GM21423 (cell line): ENCODE measurements at regions not wholly inside any gene's neighbourhood (a gene's known extent, or its start where the extent isn't known, plus 50 kb on each side); places are given as distances from the start of the nearest gene placed in this dataset.
A peak's percentile ranks its signal among the peaks of the same experiment; 100 is the strongest.

Source experiments
- ATAC-seq: cut with Tn5 transposase; IDR thresholded peaks from one replicate; pipeline ENCODE4 v1.9.1; 2021; ENCODE audit warnings: mild to moderate bottlenecking, moderate library complexity; ENCODE audit not compliant: unreplicated experiment

DNA sequence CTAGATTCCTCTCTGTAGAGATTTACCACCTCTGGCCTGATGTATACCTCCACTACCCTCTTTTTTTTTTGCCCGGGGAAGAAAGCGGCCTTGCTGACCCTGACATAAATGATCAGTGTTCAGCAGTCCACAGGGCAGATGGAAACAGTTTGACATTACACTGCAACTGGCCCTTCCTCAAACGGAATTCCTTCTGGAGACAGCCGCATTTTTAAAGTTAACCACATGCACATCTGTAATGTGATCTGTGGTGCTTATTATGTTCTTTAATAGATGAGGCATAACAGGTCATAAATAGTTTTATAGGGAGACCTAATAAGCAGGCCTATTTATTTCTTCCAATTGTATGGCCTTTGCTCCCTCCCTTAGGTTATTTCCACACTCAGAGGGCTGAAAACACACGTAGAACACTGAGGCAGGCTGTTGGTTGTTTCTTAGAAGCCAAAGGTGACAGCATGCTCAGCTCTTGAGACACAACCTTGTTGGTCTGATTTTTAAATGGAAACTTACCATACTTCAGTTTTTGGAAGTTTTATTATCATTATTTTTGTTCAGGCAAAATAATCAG is 84.0 kb upstream of the APC start:
- ATAC-seq = no peak

DNA sequence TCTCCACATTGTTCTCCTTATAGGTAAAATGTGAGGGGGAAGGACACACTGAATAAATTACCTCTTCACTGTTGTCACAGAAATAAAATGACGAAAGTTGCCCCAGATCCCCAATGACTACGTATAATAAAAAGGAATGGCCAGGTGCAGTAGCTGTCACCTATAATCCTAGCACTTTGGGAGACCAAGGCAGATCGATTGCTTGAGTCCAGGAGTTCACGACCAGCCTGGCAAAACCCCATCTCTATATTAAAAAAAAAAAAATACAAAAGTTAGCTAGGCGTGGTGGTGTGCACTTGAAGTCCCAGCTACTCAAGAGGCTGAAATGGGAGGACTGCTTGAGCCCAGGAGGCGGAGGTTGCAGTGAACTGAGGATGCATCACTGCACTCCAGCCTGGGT is 82.2 kb upstream of the APC start:
- no peak for ATAC-seq

DNA sequence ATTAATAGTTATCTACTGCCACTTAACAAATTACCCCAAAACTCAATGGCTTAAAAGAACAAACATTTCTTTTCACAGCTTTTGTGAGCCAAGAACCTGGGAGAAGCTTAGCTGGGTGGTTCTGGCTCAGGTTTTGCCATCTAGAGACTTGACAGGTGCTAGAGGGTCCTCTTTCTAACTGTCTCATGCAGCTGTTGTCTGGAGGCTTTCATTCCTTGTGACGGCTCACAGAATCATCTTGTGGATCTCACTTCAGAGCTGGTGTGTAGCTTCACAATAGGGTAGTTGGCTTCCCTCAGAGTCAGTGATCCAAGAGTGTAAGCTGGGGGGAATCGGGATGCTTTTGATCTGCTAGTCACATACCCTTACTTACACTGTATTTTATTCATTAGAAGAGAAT is 81.2 kb upstream of the APC start:
- ATAC-seq = no peak

GRCh38 chr5:112657804-112658203 is 79.9 kb upstream of the APC start:
- no peak for ATAC-seq

DNA sequence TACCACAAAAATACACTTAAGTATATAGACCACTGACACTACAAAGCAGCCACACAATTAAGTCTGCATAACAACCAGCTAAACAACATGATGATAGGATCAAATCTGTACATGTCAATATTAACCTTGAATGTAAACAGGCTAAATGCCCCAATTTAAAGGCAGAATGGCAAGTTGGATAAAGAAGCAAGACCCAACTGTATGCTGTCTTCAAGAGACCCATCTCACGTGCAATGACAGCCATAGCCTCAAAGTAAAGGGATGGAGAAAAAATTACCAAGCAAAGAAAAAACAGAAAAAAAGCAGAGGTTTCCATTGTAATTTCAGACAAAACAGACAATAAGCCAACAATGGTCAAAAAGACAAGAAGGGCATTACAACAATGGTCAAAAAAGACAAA is 77.3 kb upstream of the APC start:
- ATAC-seq = no peak

- ATAC-seq = no peak
These were observed 74.5 kb upstream of the APC start for GRCh38 chr5:112663146-112663545.

DNA sequence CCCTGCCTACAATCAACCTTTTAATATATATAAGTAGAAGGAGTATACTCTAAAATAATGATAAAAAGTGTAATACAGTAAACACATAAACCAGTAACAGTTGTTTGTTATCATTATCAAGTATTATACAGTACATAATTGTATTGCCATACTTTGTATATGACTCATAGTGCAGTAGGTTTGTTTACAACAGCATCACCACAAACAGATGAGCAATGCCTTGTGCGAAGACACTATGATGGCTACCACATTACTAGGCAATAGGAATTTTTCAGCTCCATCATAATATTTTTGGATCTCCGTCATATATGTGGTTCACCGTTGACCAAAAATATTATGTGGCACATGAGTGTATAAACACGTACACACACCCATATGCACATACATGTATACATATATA is 69.7 kb upstream of the APC start:
- no peak for ATAC-seq

- ATAC-seq = no peak
These were observed 68.8 kb upstream of the APC start for GRCh38 chr5:112668911-112669310.

- no peak for ATAC-seq
These were observed 68.2 kb upstream of the APC start for GRCh38 chr5:112669328-112669963.

- no peak for ATAC-seq
These were observed 66.0 kb upstream of the APC start for GRCh38 chr5:112671687-112672086.

DNA sequence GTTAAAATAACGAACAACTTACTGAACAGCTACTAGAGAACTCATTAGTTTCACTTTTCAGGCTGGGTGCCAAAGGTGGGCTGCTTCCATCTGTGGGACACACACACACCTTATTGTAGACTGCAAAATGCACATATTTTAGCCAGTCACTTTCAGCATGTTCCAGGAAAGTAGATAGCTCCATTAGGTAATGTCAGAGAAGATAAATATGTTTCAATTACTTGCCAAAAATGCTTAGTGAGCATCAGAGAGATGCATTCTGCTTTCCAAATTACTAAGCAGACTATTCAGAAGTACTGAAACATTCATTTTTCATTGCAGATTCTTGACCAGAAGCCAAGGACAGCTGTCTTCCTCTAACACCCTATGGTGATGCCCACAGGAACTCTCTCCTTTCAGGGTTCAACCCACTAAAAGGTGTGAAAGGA is 56.2 kb upstream of the APC start:
- ATAC-seq = peak; percentile 50

DNA sequence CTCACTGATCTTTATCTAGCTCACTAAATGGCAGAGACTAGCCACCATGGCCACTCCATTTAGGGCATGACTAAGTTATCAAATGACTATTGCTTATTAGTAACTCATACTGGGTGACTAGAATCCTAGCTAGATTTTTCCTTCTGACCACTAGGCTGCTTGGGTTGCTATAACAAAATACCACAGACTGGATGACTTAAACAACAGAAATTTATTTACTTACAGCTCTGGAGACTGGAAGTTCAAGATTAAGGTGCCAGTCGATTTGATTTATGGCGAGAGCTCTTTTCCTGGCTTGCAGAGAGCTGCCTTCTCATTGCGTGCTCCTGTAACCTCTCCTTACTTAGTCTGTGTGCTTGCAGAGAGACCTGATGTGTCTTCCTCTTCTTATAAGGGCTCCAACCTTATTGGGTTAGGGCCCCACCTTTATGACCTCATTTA is 55.0 kb upstream of the APC start:
- ATAC-seq = no peak

DNA sequence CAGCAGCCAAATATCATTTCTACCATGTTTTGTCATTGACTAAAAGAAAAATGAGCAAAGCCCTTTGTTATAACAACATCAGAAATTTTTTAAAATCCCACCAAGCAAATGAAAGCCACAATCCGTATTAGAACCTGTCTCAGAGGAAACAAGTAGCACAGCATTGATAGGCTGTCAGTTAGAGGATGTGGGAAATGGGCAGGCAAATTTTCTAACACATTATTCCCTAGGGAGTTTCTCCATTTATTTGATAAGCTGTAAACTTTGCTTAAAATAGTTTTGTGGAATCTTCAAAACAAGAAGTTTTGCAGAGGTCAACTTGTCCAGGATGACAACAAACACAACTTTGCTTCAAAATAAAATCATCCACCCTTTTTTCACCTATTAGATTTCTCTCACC is 53.6 kb upstream of the APC start:
- peak; percentile 45 for ATAC-seq

DNA sequence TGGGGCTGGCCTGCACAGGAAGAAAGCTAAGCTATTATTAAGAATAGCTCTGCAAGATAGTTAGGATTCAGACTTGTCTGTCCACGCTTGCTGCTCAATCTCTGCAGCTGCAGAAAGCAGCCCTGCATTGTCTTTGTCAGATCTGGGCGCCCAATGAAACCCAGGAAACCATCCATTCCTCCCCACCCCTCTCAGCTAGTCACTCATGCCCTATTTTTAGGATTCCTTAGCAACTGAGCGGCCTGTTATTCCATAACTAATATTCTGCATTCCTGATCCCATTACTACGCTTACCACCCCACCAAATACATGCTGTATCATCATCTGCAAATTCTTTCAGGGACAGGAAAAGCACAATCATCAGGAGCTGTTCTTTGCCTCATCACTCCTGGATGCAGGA is 52.9 kb upstream of the APC start:
- ATAC-seq = no peak

GRCh38 chr5:112685386-112685785 is 52.3 kb upstream of the APC start:
- no peak for ATAC-seq

GRCh38 chr5:112685931-112686330 is 51.8 kb upstream of the APC start:
- no peak for ATAC-seq

- ATAC-seq = no peak
These were observed 51.0 kb upstream of the APC start for GRCh38 chr5:112686675-112687074.

DNA sequence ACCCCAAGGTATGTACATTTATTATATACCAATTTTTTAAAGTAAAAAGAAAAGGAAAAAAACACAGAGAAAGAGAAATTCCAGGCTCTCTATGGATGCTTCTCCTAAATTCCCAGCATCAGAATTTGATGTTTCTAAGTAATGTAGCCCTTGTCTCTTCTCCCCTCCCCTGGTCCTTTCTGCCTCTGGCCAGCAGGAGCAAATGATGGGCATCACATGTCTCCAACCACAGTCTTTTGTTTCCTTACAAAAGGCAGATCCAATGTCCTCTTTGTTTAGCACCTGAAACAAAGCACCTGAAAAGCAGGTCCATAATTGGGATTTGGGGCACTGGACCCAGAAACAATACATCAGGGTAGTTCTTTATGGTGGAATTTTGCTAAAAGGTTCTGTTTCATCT is 50.4 kb upstream of the APC start:
- ATAC-seq = no peak
